ENCODE measurements at regions not wholly inside any gene's neighbourhood (a gene's known extent, or its start where the extent isn't known, plus 50 kb on each side); places are given as distances from the start of the nearest gene placed in this dataset.

- Mint-ChIP-seq H3K4me1 (ENCODE audit: low read depth, unreplicated experiment) (peaks cover 4% of the 10 kb centered on the region), H3K36me3 (ENCODE audit: unreplicated experiment) (no peaks in the 10 kb centered on the region), H3K4me3 (ENCODE audit: unreplicated experiment) (no peak overlapping the region), H3K9me3 (ENCODE audit: unreplicated experiment) (no peaks in the 10 kb centered on the region), H3K27me3 (ENCODE audit: unreplicated experiment) (no peaks in the 10 kb centered on the region), H3K27ac (ENCODE audit: unreplicated experiment) (no peak overlapping the region)
- TF ChIP-seq, protein P1, sequence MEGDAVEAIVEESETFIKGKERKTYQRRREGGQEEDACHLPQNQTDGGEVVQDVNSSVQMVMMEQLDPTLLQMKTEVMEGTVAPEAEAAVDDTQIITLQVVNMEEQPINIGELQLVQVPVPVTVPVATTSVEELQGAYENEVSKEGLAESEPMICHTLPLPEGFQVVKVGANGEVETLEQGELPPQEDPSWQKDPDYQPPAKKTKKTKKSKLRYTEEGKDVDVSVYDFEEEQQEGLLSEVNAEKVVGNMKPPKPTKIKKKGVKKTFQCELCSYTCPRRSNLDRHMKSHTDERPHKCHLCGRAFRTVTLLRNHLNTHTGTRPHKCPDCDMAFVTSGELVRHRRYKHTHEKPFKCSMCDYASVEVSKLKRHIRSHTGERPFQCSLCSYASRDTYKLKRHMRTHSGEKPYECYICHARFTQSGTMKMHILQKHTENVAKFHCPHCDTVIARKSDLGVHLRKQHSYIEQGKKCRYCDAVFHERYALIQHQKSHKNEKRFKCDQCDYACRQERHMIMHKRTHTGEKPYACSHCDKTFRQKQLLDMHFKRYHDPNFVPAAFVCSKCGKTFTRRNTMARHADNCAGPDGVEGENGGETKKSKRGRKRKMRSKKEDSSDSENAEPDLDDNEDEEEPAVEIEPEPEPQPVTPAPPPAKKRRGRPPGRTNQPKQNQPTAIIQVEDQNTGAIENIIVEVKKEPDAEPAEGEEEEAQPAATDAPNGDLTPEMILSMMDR (IDR thresholded peaks at IDR 0.05; ENCODE audit: partially characterized antibody, unreplicated experiment): no peak
- DNase-seq: no peak
Measured at GRCh38 chr9:80692751-80693150, 996.6 kb downstream of the TLE1 start.

DNA sequence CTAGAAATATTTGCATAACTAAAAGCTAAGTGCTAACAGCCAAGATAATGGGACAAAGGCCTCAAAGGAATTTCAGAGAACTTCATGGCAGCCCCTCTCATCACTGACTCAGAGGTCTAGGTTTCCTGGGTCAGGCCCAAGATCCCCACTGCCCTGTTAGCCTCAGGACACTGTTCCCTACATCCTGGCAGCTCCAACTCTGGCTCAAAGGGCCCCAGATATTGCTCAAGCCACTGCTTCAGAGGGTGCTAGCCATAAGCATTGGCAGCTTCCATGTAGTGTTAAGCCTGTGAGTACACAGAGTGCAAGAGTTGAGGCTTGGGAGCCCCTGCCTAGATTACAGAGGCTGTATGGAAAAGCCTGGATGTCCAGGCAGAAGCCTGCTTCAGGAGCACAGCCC, 998.1 kb downstream of the TLE1 start:
- Mint-ChIP-seq H3K4me3 (ENCODE audit: unreplicated experiment) (no peak overlapping the region), H3K4me1 (ENCODE audit: low read depth, unreplicated experiment) (peaks cover 4% of the 10 kb centered on the region), H3K27me3 (ENCODE audit: unreplicated experiment) (no peaks in the 10 kb centered on the region), H3K27ac (ENCODE audit: unreplicated experiment) (no peak overlapping the region), H3K9me3 (ENCODE audit: unreplicated experiment) (no peaks in the 10 kb centered on the region), H3K36me3 (ENCODE audit: unreplicated experiment) (no peaks in the 10 kb centered on the region)
- TF ChIP-seq, protein P1 (IDR thresholded peaks at IDR 0.05; ENCODE audit: partially characterized antibody, unreplicated experiment): no peak
- DNase-seq: no peak

DNA sequence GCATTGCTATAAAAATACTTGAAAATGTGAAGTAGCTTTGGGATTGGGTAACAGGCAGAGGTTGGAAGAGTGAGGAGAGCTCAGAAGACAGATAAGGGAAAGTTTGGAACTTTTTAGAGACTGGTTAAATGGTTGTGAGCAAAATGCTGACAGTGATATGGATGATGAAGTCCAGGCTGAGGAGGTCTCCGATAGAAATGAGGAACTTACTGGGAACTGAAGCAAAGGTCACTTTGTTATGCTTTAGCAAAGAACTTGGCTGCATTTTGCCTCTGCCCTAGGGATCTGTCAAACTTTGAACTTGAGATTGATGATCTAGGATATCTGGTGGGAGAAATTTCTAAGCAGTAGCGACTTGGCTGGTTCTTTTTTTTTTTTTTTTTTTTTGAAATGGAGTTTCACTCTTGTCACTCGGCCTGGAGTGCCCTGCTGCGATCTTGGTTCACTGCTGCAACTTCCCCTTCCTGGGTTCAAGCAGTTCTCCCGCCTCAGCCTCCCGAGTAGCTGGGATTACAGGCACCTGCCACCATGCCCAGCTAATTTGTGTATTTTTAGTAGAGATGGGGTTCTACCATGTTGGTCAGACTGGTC, 998.9 kb downstream of the TLE1 start:
- Mint-ChIP-seq H3K36me3 (ENCODE audit: unreplicated experiment) (no peaks in the 10 kb centered on the region), H3K27me3 (ENCODE audit: unreplicated experiment) (no peaks in the 10 kb centered on the region), H3K27ac (ENCODE audit: unreplicated experiment) (no peak overlapping the region), H3K4me1 (ENCODE audit: low read depth, unreplicated experiment) (peaks cover 4% of the 10 kb centered on the region), H3K9me3 (ENCODE audit: unreplicated experiment) (no peaks in the 10 kb centered on the region), H3K4me3 (ENCODE audit: unreplicated experiment) (no peak overlapping the region)
- TF ChIP-seq, protein P1 (IDR thresholded peaks at IDR 0.05; ENCODE audit: partially characterized antibody, unreplicated experiment): no peak
- no peak for DNase-seq

GRCh38 chr9:80679916-80680315, 1009.4 kb downstream of the TLE1 start:
- no peaks in the 10 kb centered on the region for H3K4me1 Mint-ChIP-seq (ENCODE audit: low read depth, unreplicated experiment)
- H3K27ac Mint-ChIP-seq (ENCODE audit: unreplicated experiment): no peak overlapping the region
- H3K9me3 Mint-ChIP-seq (ENCODE audit: unreplicated experiment): no peaks in the 10 kb centered on the region
- no peak overlapping the region for H3K4me3 Mint-ChIP-seq (ENCODE audit: unreplicated experiment)
- no peak for DNase-seq
- TF ChIP-seq, protein P1 (IDR thresholded peaks at IDR 0.05; ENCODE audit: partially characterized antibody, unreplicated experiment): no peak
- no peaks in the 10 kb centered on the region for H3K36me3 Mint-ChIP-seq (ENCODE audit: unreplicated experiment)
- H3K27me3 Mint-ChIP-seq (ENCODE audit: unreplicated experiment): no peaks in the 10 kb centered on the region

- DNase-seq: no peak
- Mint-ChIP-seq H3K4me1 (ENCODE audit: low read depth, unreplicated experiment) (no peaks in the 10 kb centered on the region), H3K27ac (ENCODE audit: unreplicated experiment) (no peak overlapping the region), H3K9me3 (ENCODE audit: unreplicated experiment) (no peaks in the 10 kb centered on the region), H3K36me3 (ENCODE audit: unreplicated experiment) (no peaks in the 10 kb centered on the region), H3K27me3 (ENCODE audit: unreplicated experiment) (no peaks in the 10 kb centered on the region), H3K4me3 (ENCODE audit: unreplicated experiment) (no peak overlapping the region)
- TF ChIP-seq, protein P1 (IDR thresholded peaks at IDR 0.05; ENCODE audit: partially characterized antibody, unreplicated experiment): no peak
Measured at GRCh38 chr9:80678906-80679305, 1010.4 kb downstream of the TLE1 start.
